GM23248 (cell line): ENCODE measurements at regions not wholly inside any gene's neighbourhood (a gene's known extent, or its start where the extent isn't known, plus 50 kb on each side); places are given as distances from the start of the nearest gene placed in this dataset.

Experiments used
- EZH2 ChIP-seq: fragments of 200-600 bp; sonication (generic); IDR thresholded peaks from 2 replicates; pipeline ENCODE4 v1.6.1; 2018; ENCODE audit warnings: antibody characterized with exemption, mild to moderate bottlenecking; ENCODE audit not compliant: insufficient read depth, poor library complexity, severe bottlenecking
- EZH2phosphoT487 ChIP-seq: fragments of 200-600 bp; sonication (generic); IDR thresholded peaks from 2 replicates; pipeline ENCODE4 v1.6.1; 2018; ENCODE audit warnings: antibody characterized with exemption, moderate library complexity, mild to moderate bottlenecking, low read depth; ENCODE audit not compliant: insufficient read depth

DNA sequence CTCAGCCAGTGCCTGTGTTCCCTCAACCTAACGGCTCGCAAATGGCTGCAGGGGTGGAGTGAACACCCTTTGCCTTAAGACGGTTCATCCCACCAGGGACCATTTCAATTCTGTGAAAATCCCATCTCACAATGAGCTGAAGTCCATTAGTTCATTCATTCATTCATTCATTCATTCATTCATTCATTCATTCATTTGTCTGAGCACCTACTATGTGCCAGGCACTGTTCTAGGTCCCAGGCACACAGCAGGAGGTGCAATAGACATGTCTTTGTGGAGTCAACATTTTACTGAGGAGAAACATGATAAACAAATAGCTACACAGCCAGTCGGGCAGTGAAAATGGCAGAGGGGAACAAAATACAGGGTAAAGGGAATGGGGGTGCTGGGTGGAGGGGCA is 618.8 kb downstream of the MATN1 start:
- no peak for TF ChIP-seq EZH2
- TF ChIP-seq EZH2phosphoT487 = no peak
